Mesenchymal stem cell (in vitro differentiated cells and primary cell): ENCODE measurements at regions not wholly inside any gene's neighbourhood (a gene's known extent, or its start where the extent isn't known, plus 50 kb on each side); places are given as distances from the start of the nearest gene placed in this dataset.
A peak's percentile ranks its signal among the peaks of the same experiment; 100 is the strongest.
"Not testable (repeated sequence)": the region's sequence is repeated elsewhere in the genome, so short reads cannot be mapped to it uniquely, and the experiment has no call there.

Experiments used
- DNase-seq: peaks from one replicate; pipeline ENCODE4 v3.0.0-alpha.2; 2013
- H2AFZ ChIP-seq: one replicate; pipeline ENCODE4 v1.6.1; 2013; ENCODE audit warnings: low read depth, mild to moderate bottlenecking, control low read depth, inconsistent platforms, low read length, moderate library complexity
- H2AK5ac ChIP-seq: 2 replicates; pipeline ENCODE4 v1.6.1; 2013; ENCODE audit warnings: low read length, moderate library complexity, mild to moderate bottlenecking, inconsistent platforms; ENCODE audit not compliant: severe bottlenecking
- H2BK120ac ChIP-seq: one replicate; pipeline ENCODE4 v1.6.1; 2013; ENCODE audit warnings: low read depth, mild to moderate bottlenecking, inconsistent platforms, low read length, moderate library complexity
- H2BK12ac ChIP-seq, 2 experiments: one replicate each; pipeline ENCODE4 v1.6.1; 2013; ENCODE audit warnings: inconsistent platforms in 2 of 2, low read length in 2 of 2, mild to moderate bottlenecking in 2 of 2, moderate library complexity in 2 of 2, control low read depth in 1 of 2
- H2BK15ac ChIP-seq: one replicate; pipeline ENCODE4 v1.6.1; 2013; ENCODE audit warnings: mild to moderate bottlenecking, low read depth, inconsistent platforms; ENCODE audit not compliant: poor library complexity, severe bottlenecking
- H2BK5ac ChIP-seq: 2 replicates; pipeline ENCODE4 v1.6.1; 2013; ENCODE audit warnings: low read depth, mild to moderate bottlenecking, low read length, control low read depth, inconsistent platforms; ENCODE audit not compliant: poor library complexity, severe bottlenecking
- H3K14ac ChIP-seq, 2 experiments: one replicate each; pipeline ENCODE4 v1.6.1; 2013; ENCODE audit warnings: inconsistent platforms in 2 of 2, low read length in 2 of 2, control low read depth in 1 of 2, mild to moderate bottlenecking in 1 of 2, moderate library complexity in 1 of 2
- H3K18ac ChIP-seq, 2 experiments: one replicate each; pipeline ENCODE4 v1.6.1; 2013; ENCODE audit warnings: inconsistent platforms in 2 of 2, low read length in 2 of 2, control low read depth in 1 of 2, low read depth in 1 of 2, mild to moderate bottlenecking in 1 of 2
- H3K23ac ChIP-seq, 2 experiments: one replicate each; pipeline ENCODE4 v1.6.1; 2013; ENCODE audit warnings: inconsistent platforms in 2 of 2, low read length in 2 of 2, mild to moderate bottlenecking in 2 of 2, moderate library complexity in 2 of 2, control low read depth in 1 of 2
- H3K27ac ChIP-seq: 2 replicates; pipeline ENCODE4 v1.5.1; 2013; ENCODE audit warnings: mild to moderate bottlenecking, moderate library complexity, low read length, control low read depth, inconsistent platforms; ENCODE audit not compliant: poor library complexity, severe bottlenecking
- H3K27me3 ChIP-seq, 2 experiments: 2 replicates each; pipeline versions ENCODE4 v1.6.1 to v1.7.0; 2013; ENCODE audit warnings: low read length in 2 of 2, mild to moderate bottlenecking in 2 of 2, moderate library complexity in 2 of 2, control low read depth in 1 of 2, inconsistent platforms in 1 of 2; ENCODE audit not compliant: control insufficient read depth in 1 of 2, insufficient read depth in 1 of 2
- H3K36me3 ChIP-seq, 2 experiments: 2 replicates each; pipeline versions ENCODE4 v1.6.1 to v1.7.0; 2013; ENCODE audit warnings: low read length in 2 of 2, control low read depth in 1 of 2, inconsistent platforms in 1 of 2, low read depth in 1 of 2, mild to moderate bottlenecking in 1 of 2; ENCODE audit not compliant: insufficient read depth in 2 of 2, control insufficient read depth in 1 of 2
- H3K4ac ChIP-seq, 2 experiments: one replicate each; pipeline ENCODE4 v1.6.1; 2013; ENCODE audit warnings: inconsistent platforms in 2 of 2, low read length in 2 of 2, mild to moderate bottlenecking in 2 of 2, moderate library complexity in 2 of 2, control low read depth in 1 of 2, low read depth in 1 of 2
- H3K4me1 ChIP-seq: 2 replicates; pipeline ENCODE4 v1.6.1; 2013; ENCODE audit warnings: low read depth, low read length, control low read depth; ENCODE audit not compliant: control insufficient read depth, insufficient read depth
- H3K4me2 ChIP-seq: 2 replicates; pipeline ENCODE4 v1.6.1; 2013; ENCODE audit warnings: low read length, mild to moderate bottlenecking, inconsistent platforms; ENCODE audit not compliant: poor library complexity, severe bottlenecking
- H3K4me3 ChIP-seq, 2 experiments: 2 replicates each; pipeline versions ENCODE4 v1.5.1 to v1.7.0; 2013; ENCODE audit warnings: low read length in 2 of 2, mild to moderate bottlenecking in 2 of 2, control low read depth in 1 of 2, low read depth in 1 of 2; ENCODE audit not compliant: insufficient read depth in 1 of 2
- H3K79me1 ChIP-seq: replicated peaks from 2 replicates; pipeline ENCODE4 v1.6.1; 2013; ENCODE audit warnings: mild to moderate bottlenecking, control low read depth, low read length, inconsistent platforms; ENCODE audit not compliant: poor library complexity, severe bottlenecking
- H3K9ac ChIP-seq: 2 replicates; pipeline ENCODE4 v1.7.0; 2013; ENCODE audit warnings: mild to moderate bottlenecking, low read length, moderate library complexity
- H3K9me3 ChIP-seq: 2 replicates; pipeline ENCODE4 v1.7.0; 2013; ENCODE audit warnings: mild to moderate bottlenecking, low read length; ENCODE audit not compliant: control insufficient read depth
- H4K8ac ChIP-seq: one replicate; pipeline ENCODE4 v1.6.1; 2013; ENCODE audit warnings: inconsistent platforms, mild to moderate bottlenecking, low read length, moderate library complexity
- H4K91ac ChIP-seq: one replicate; pipeline ENCODE4 v1.6.1; 2013; ENCODE audit warnings: mild to moderate bottlenecking, low read length, inconsistent platforms
- WGBS: methylation state at CpG from one replicate; pipeline ENCODE4 v1.1.7; 2013; ENCODE audit warnings: mixed read lengths; 5-methylcytosine and 5-hydroxymethylcytosine counted together

DNA sequence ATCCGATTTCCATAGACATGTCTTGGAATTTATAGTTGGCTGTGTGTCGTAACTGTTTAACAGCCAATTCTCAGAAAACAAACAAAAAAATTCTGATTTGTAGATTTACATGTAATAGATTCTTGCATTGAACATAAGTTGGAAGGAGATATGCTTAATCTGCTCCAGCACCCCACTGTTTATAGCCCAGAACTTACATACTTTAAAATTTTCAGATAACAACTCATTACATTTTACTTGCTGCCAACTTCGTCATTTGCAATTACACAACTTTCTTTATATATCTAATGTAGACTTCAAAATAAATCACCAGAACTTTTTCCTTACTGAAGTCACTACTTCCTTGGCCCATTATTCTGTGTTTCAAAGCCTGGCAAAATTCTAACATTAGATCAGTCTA, 472.3 kb upstream of the EYS start:
- WGBS, result 94% methylated on average over 1 of the region's 3 CpGs
- no peaks in the 10 kb centered on the region for H3K4me1 ChIP-seq
- H2AK5ac ChIP-seq, result no peak overlapping the region
- H3K14ac ChIP-seq, result no peak overlapping the region
- no peaks in the 10 kb centered on the region for H3K79me1 ChIP-seq
- no peak overlapping the region for H4K8ac ChIP-seq
- H3K27me3 ChIP-seq, result no peaks in the 10 kb centered on the region
- H3K4me3 ChIP-seq, result no peak overlapping the region
- no peak for DNase-seq
- H3K23ac ChIP-seq, result no peak overlapping the region
- no peak overlapping the region for H3K4ac ChIP-seq
- H2BK15ac ChIP-seq, result no peak overlapping the region
- no peak overlapping the region for H4K91ac ChIP-seq
- H3K27ac ChIP-seq, result no peak overlapping the region
- no peak overlapping the region for H2BK120ac ChIP-seq
- no peak overlapping the region for H2BK5ac ChIP-seq
- no peak overlapping the region for H3K9ac ChIP-seq
- H3K4me2 ChIP-seq, result no peak overlapping the region
- peaks cover 10% of the 10 kb centered on the region for H3K9me3 ChIP-seq
- no peak overlapping the region for H3K18ac ChIP-seq
- no peaks in the 10 kb centered on the region for H3K36me3 ChIP-seq
- H2AFZ ChIP-seq, result no peak overlapping the region
- H2BK12ac ChIP-seq, result no peak overlapping the region

DNA sequence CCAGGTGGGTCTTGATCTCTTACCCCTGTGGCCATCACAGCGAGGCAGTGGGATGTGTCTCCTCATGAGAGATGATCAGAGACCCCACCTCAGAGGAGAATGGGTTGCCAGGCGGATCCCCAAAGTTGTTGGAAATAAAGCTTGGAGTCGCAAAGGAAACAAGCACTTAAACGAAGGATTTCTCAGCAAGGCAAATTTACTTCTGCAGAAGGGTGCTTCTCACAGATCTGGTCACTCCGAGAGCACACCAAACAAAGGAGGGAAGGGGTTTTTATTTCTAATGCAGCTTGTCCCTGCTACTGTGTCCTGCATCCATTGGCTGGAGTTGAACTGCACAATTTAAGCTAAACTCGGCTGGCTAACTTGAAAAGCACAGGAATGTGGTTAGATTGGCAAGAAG, 466.6 kb upstream of the EYS start:
- no peak overlapping the region for H3K9ac ChIP-seq

DNA sequence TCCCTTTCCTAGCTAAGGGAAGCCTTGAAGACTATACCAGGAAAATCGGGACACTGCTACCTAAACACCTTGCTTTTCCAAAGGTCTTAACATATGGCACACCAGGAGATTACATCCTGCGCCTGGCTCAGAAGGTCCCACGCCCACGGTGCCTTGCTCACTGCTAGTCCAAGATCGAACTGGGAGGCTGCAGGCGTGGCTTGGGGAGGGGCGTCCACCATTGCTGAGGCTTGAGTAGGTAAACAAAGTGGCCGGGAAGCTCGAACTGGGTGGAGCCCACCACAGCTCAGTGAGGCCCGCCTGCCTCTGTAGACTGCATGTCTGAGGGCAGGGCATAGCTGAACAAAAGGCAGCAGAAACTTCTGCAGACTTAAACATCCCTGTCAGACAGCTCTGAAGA, 459.7 kb upstream of the EYS start:
- not testable (repeated sequence) for H3K4me2 ChIP-seq, H3K14ac ChIP-seq, H3K18ac ChIP-seq, H3K27me3 ChIP-seq, H3K4ac ChIP-seq, H2BK120ac ChIP-seq, H4K91ac ChIP-seq, DNase-seq, H3K4me1 ChIP-seq, H3K79me1 ChIP-seq, H2AK5ac ChIP-seq, H2BK5ac ChIP-seq, H3K9ac ChIP-seq, H3K4me3 ChIP-seq, H4K8ac ChIP-seq, H3K36me3 ChIP-seq, H3K23ac ChIP-seq, H2BK12ac ChIP-seq, H2BK15ac ChIP-seq, H2AFZ ChIP-seq, H3K27ac ChIP-seq
- 84% methylated on average over 10 of the region's 10 CpGs for WGBS
- peaks cover 38% of the 10 kb centered on the region for H3K9me3 ChIP-seq

More for the DNA sequence above, 466.6 kb upstream of the EYS start:
- no peak overlapping the region for H2BK15ac ChIP-seq
- no peak overlapping the region for H2BK12ac ChIP-seq
- DNase-seq, result no peak
- H2BK120ac ChIP-seq, result no peak overlapping the region
- no peak overlapping the region for H3K4ac ChIP-seq
- no peak overlapping the region for H2AFZ ChIP-seq
- H3K18ac ChIP-seq, result no peak overlapping the region
- no peak overlapping the region for H4K91ac ChIP-seq
- H3K27me3 ChIP-seq, result no peaks in the 10 kb centered on the region
- H3K27ac ChIP-seq, result no peak overlapping the region
- H3K4me2 ChIP-seq, result no peak overlapping the region
- no peak overlapping the region for H2BK5ac ChIP-seq
- H4K8ac ChIP-seq, result no peak overlapping the region
- H3K23ac ChIP-seq, result no peak overlapping the region
- no peak overlapping the region for H3K14ac ChIP-seq
- 79% methylated on average over 6 of the region's 6 CpGs for WGBS
- no peak overlapping the region for H2AK5ac ChIP-seq
- H3K36me3 ChIP-seq, result no peaks in the 10 kb centered on the region
- no peaks in the 10 kb centered on the region for H3K79me1 ChIP-seq
- H3K4me3 ChIP-seq, result peak overlapping the region in 1 of 2 experiments; percentile 16
- no peaks in the 10 kb centered on the region for H3K4me1 ChIP-seq
- peaks cover 23% of the 10 kb centered on the region for H3K9me3 ChIP-seq

DNA sequence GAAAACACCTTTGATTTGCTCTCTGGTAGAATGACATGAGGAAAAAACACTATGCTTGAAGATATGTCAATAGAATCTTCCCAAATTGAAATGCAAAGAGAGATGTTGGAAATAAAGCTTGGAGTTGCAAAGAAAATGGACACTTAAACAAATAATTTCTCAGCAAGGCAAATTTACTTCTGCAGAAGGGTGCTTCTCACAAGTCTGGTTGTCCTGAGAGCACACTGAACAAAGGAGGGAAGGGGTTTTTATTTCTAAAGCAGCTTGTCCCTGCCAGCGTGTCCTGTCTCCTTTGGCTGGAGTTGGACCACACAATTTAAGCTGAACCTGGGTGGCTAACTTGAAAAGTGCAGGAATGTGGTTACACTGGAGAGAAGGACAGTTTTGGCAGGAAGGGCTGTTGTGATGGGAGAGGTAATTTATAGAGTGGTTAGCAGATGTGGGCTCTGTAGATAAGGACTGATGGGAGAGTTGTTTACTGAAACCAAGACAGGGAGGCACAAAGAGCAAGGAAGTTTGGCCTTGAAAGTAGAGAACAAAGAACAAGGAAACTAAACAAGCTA, 454.6 kb upstream of the EYS start:
- Histone ChIP-seq H2AK5ac (no peak overlapping the region), H2BK15ac (no peak overlapping the region), H2BK5ac (no peak overlapping the region), H3K9ac (no peak overlapping the region), H3K4me3 (no peak overlapping the region), H3K36me3 (no peaks in the 10 kb centered on the region), H3K79me1 (no peaks in the 10 kb centered on the region), H3K23ac (no peak overlapping the region), H3K4me2 (no peak overlapping the region), H3K18ac (no peak overlapping the region), H3K4me1 (no peaks in the 10 kb centered on the region), H3K14ac (no peak overlapping the region), H3K27ac (no peak overlapping the region), H3K9me3 (peaks cover 64% of the 10 kb centered on the region), H2BK120ac (no peak overlapping the region), H3K27me3 (no peaks in the 10 kb centered on the region), H4K91ac (no peak overlapping the region), H4K8ac (no peak overlapping the region), H2AFZ (no peak overlapping the region), H2BK12ac (no peak overlapping the region), H3K4ac (no peak overlapping the region)
- WGBS, result 46% methylated on average over 1 of the region's 1 CpG
- peak; percentile 6 for DNase-seq
